Neural cell (in vitro differentiated cells): ENCODE measurements at regions not wholly inside any gene's neighbourhood (a gene's known extent, or its start where the extent isn't known, plus 50 kb on each side); places are given as distances from the start of the nearest gene placed in this dataset.

ENCODE experiments used
- H2AFZ ChIP-seq: fragments of 200-600, 300-800 bp; sonication (generic), shearing (Covaris generic); 2 replicates; pipeline ENCODE4 v1.6.0; 2014; ENCODE audit warnings: low read depth, mild to moderate bottlenecking, antibody characterized with exemption, low read length, moderate library complexity
- H3F3A ChIP-seq: fragments of 200-600 bp; shearing (Covaris generic); 2 replicates; pipeline ENCODE4 v1.6.1; 2016; ENCODE audit warnings: mild to moderate bottlenecking, moderate library complexity, mixed read lengths, antibody characterized with exemption, low read length; ENCODE audit not compliant: insufficient read depth, poor library complexity, severe bottlenecking
- H3K27ac ChIP-seq: fragments of 200-600, 300-800 bp; sonication (generic), shearing (Covaris generic); 2 replicates; pipeline ENCODE4 v1.5.1; 2014; ENCODE audit warnings: mild to moderate bottlenecking, low read length, moderate library complexity
- H3K27me3 ChIP-seq: fragments of 300-800, 200-600 bp; sonication (generic), shearing (Covaris generic); 2 replicates; pipeline ENCODE4 v1.6.0; 2014; ENCODE audit warnings: mild to moderate bottlenecking, low read depth, low read length, moderate library complexity; ENCODE audit not compliant: insufficient read depth
- H3K36me3 ChIP-seq: fragments of 300-800, 200-600 bp; sonication (generic), shearing (Covaris generic); 2 replicates; pipeline ENCODE4 v1.5.1; 2014; ENCODE audit warnings: mild to moderate bottlenecking, antibody characterized with exemption, low read length, moderate library complexity; ENCODE audit not compliant: insufficient read depth
- H3K4me2 ChIP-seq: fragments of 300-800, 200-600 bp; sonication (generic), shearing (Covaris generic); 2 replicates; pipeline ENCODE4 v1.6.0; 2014; ENCODE audit warnings: mild to moderate bottlenecking, low read length
- H3K4me3 ChIP-seq: fragments of 300-800, 200-600 bp; sonication (generic), shearing (Covaris generic); 2 replicates; pipeline ENCODE4 v1.5.1; 2014; ENCODE audit warnings: mild to moderate bottlenecking, low read length, moderate library complexity
- H3K79me2 ChIP-seq: fragments of 200-600 bp; shearing (Covaris generic); replicated peaks from 2 replicates; pipeline ENCODE4 v1.6.0; 2014; ENCODE audit warnings: mild to moderate bottlenecking, low read length, moderate library complexity; ENCODE audit not compliant: insufficient read depth
- H3K9ac ChIP-seq: fragments of 300-800, 200-600 bp; sonication (generic), shearing (Covaris generic); 2 replicates; pipeline ENCODE4 v1.6.1; 2016; ENCODE audit warnings: mild to moderate bottlenecking, low read length, mixed read lengths
- H3K9me2 ChIP-seq: fragments of 200-600 bp; shearing (Covaris generic); 2 replicates; pipeline ENCODE4 v1.6.1; 2016; ENCODE audit warnings: mild to moderate bottlenecking, low read length, mixed read lengths; ENCODE audit not compliant: insufficient read depth
- H3K9me3 ChIP-seq: fragments of 200-600, 300-800 bp; sonication (generic), shearing (Covaris generic); 2 replicates; pipeline ENCODE4 v1.6.1; 2016; ENCODE audit warnings: mild to moderate bottlenecking, mixed run types, low read length, moderate library complexity, mixed read lengths
- H4K20me1 ChIP-seq: fragments of 200-600 bp; shearing (Covaris generic); 2 replicates; pipeline ENCODE4 v1.6.1; 2016; ENCODE audit warnings: mild to moderate bottlenecking, mixed run types; ENCODE audit not compliant: insufficient read depth
- EP300 ChIP-seq: fragments of 450-650 bp; conservative IDR thresholded peaks from 2 replicates; pipeline ENCODE4 v1.6.1; 2014; ENCODE audit warnings: antibody characterized with exemption, mild to moderate bottlenecking, moderate library complexity; ENCODE audit not compliant: poor library complexity, severe bottlenecking
- EZH2 ChIP-seq: fragments of 200-600, 300-800 bp; shearing (Covaris generic), sonication (generic); IDR thresholded peaks from 2 replicates; pipeline ENCODE4 v1.6.1; 2014; ENCODE audit warnings: antibody characterized with exemption, low read length, borderline replicate concordance, mild to moderate bottlenecking; ENCODE audit not compliant: insufficient read depth, poor library complexity, severe bottlenecking
- MXI1 ChIP-seq: fragments of 450-650 bp; conservative IDR thresholded peaks from 2 replicates; pipeline ENCODE4 v1.6.1; 2014; ENCODE audit warnings: antibody characterized with exemption, mild to moderate bottlenecking; ENCODE audit not compliant: poor library complexity, severe bottlenecking
- POLR2AphosphoS5 ChIP-seq: IDR thresholded peaks from 2 replicates; pipeline ENCODE4 v1.6.1; 2012
- RAD21 ChIP-seq: fragments of 450-650 bp; conservative IDR thresholded peaks from 2 replicates; pipeline ENCODE4 v1.6.1; 2014; ENCODE audit warnings: antibody characterized with exemption, mild to moderate bottlenecking, moderate library complexity
- SMC3 ChIP-seq: fragments of 450-650 bp; conservative IDR thresholded peaks from 2 replicates; pipeline ENCODE4 v1.6.1; 2014; ENCODE audit warnings: antibody characterized with exemption, mild to moderate bottlenecking, moderate library complexity; ENCODE audit not compliant: poor library complexity
- TAF1 ChIP-seq: IDR thresholded peaks from 2 replicates; pipeline ENCODE4 v1.6.1; 2012; ENCODE audit warnings: low read depth
- TF ChIP-seq, protein P1 (sequence below): IDR thresholded peaks from 2 replicates; pipeline ENCODE4 v1.6.1; 2012; ENCODE audit warnings: borderline replicate concordance
- TF ChIP-seq, protein P2 (sequence below): fragments of 450-650 bp; IDR thresholded peaks from 2 replicates; pipeline ENCODE4 v1.5.1; 2014; ENCODE audit warnings: antibody characterized with exemption, mild to moderate bottlenecking, moderate library complexity; ENCODE audit not compliant: poor library complexity, severe bottlenecking

DNA sequence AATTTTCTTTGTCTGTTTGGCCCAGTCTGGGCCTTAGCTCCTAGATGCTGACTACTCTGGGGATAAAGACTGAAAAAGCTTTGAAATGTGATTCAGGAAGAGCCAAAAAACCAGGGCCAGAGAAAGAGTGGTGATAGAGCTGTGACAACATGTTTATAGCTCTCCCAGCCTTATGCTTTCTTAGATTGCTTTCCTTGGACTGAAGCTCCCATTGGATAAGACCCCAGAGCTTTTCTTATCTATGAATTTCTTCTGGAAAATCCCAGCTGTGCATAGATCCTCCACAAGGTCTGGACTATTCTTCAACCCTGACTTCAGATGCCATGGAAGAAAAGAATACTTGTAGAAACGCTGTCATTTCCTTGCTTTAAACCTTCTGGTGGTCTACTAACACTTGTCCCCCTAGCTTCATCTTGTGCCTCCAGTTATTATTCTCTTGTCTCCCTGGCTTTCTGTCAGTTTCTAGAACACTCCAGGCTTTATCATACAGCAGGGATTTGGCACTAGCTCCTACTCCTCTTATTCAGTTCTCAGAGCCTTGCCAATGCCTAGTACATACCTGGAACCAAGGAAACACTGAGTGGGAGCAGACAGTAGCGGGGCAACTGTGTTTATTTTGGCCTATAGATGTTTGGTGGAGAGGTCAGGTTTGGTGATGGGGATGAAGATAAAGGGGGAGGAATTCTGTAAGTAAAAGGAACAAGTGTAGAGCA is 57.1 kb upstream of the TEX13D start:
- Histone ChIP-seq H3K79me2 (no peaks in the 10 kb centered on the region), H3K4me2 (no peak overlapping the region), H4K20me1 (no peaks in the 10 kb centered on the region), H3K4me3 (no peak overlapping the region), H3K36me3 (no peaks in the 10 kb centered on the region), H2AFZ (no peak overlapping the region), H3K9me3 (no peaks in the 10 kb centered on the region), H3K9ac (no peak overlapping the region), H3K27me3 (no peaks in the 10 kb centered on the region), H3K27ac (no peak overlapping the region), H3F3A (no peaks in the 10 kb centered on the region), H3K9me2 (no peaks in the 10 kb centered on the region)
- TF ChIP-seq, protein P1, sequence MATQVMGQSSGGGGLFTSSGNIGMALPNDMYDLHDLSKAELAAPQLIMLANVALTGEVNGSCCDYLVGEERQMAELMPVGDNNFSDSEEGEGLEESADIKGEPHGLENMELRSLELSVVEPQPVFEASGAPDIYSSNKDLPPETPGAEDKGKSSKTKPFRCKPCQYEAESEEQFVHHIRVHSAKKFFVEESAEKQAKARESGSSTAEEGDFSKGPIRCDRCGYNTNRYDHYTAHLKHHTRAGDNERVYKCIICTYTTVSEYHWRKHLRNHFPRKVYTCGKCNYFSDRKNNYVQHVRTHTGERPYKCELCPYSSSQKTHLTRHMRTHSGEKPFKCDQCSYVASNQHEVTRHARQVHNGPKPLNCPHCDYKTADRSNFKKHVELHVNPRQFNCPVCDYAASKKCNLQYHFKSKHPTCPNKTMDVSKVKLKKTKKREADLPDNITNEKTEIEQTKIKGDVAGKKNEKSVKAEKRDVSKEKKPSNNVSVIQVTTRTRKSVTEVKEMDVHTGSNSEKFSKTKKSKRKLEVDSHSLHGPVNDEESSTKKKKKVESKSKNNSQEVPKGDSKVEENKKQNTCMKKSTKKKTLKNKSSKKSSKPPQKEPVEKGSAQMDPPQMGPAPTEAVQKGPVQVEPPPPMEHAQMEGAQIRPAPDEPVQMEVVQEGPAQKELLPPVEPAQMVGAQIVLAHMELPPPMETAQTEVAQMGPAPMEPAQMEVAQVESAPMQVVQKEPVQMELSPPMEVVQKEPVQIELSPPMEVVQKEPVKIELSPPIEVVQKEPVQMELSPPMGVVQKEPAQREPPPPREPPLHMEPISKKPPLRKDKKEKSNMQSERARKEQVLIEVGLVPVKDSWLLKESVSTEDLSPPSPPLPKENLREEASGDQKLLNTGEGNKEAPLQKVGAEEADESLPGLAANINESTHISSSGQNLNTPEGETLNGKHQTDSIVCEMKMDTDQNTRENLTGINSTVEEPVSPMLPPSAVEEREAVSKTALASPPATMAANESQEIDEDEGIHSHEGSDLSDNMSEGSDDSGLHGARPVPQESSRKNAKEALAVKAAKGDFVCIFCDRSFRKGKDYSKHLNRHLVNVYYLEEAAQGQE = no peak
- TF ChIP-seq POLR2AphosphoS5 (no peak), EZH2 (no peak), EP300 (no peak), TAF1 (no peak), SMC3 (no peak), RAD21 (no peak), MXI1 (no peak)
- TF ChIP-seq, protein P2, sequence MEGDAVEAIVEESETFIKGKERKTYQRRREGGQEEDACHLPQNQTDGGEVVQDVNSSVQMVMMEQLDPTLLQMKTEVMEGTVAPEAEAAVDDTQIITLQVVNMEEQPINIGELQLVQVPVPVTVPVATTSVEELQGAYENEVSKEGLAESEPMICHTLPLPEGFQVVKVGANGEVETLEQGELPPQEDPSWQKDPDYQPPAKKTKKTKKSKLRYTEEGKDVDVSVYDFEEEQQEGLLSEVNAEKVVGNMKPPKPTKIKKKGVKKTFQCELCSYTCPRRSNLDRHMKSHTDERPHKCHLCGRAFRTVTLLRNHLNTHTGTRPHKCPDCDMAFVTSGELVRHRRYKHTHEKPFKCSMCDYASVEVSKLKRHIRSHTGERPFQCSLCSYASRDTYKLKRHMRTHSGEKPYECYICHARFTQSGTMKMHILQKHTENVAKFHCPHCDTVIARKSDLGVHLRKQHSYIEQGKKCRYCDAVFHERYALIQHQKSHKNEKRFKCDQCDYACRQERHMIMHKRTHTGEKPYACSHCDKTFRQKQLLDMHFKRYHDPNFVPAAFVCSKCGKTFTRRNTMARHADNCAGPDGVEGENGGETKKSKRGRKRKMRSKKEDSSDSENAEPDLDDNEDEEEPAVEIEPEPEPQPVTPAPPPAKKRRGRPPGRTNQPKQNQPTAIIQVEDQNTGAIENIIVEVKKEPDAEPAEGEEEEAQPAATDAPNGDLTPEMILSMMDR = no peak

DNA sequence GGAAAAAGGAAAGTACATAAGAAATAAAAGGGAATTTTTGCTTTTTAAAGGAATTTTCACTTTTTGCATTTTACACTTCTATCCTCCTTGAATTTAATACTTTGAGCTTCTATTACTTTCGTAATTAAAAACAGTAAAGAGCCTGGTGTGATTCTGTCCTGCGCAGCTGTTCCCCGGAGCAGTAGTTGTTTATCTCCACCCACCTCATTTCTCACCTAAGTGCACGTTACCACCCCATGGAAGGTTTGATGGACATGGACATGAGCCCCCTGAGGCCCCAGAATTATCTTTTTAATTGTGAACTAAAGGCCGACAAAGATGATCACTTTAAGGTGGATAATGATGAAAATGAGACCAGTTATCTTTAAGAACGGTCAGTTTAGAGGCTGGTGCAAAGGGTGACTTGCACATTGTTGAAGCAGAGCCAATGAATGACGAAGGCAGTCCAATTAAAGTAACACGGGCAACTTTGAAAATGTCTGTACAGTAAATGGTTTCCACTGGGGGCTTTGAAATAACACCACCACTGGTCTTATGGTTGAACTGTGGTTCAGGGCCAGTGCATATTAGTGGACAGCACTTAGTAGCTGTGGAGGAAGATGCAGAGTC is 52.1 kb upstream of the TEX13D start:
- no peak overlapping the region for H3K9ac ChIP-seq
- no peak overlapping the region for H3K4me2 ChIP-seq
- H3K27ac ChIP-seq = no peak overlapping the region
- TF ChIP-seq RAD21 (no peak), MXI1 (no peak), TAF1 (no peak), POLR2AphosphoS5 (no peak), SMC3 (no peak), EP300 (no peak), EZH2 (no peak)
- TF ChIP-seq, protein P1 = no peak
- TF ChIP-seq, protein P2 = no peak
- H2AFZ ChIP-seq = no peak overlapping the region
- H3K79me2 ChIP-seq = no peaks in the 10 kb centered on the region
- no peaks in the 10 kb centered on the region for H3K9me3 ChIP-seq
- no peaks in the 10 kb centered on the region for H4K20me1 ChIP-seq
- no peaks in the 10 kb centered on the region for H3K9me2 ChIP-seq
- no peaks in the 10 kb centered on the region for H3K36me3 ChIP-seq
- H3K4me3 ChIP-seq = no peak overlapping the region
- H3K27me3 ChIP-seq = no peaks in the 10 kb centered on the region
- no peaks in the 10 kb centered on the region for H3F3A ChIP-seq
